Adrenal gland (tissue), 5 donors: ENCODE measurements at regions not wholly inside any gene's neighbourhood (a gene's known extent, or its start where the extent isn't known, plus 50 kb on each side); places are given as distances from the start of the nearest gene placed in this dataset.

Source experiments
- CTCF ChIP-seq, 6 experiments: fragments of 450-650 bp in 4 of 6; fragments of 200-600 bp in 2 of 6; sonication (generic) in 1 of 6; IDR thresholded peaks; 1 replicate in 5 of 6; 2 replicates in 1 of 6; pipeline versions ENCODE4 v1.5.1 to v1.8.0; 2016 to 2021; ENCODE audit warnings: antibody characterized with exemption in 6 of 6, mild to moderate bottlenecking in 2 of 6, moderate library complexity in 1 of 6
- POLR2A ChIP-seq, 2 donors: fragments of 450-650 bp; IDR thresholded peaks; one replicate each; pipeline ENCODE4 v1.6.1; 2017; ENCODE audit warnings: antibody characterized with exemption in 2 of 2, mild to moderate bottlenecking in 2 of 2, moderate library complexity in 1 of 2
- donor health status: DM: no; HTN: no; CAD: no.

DNA sequence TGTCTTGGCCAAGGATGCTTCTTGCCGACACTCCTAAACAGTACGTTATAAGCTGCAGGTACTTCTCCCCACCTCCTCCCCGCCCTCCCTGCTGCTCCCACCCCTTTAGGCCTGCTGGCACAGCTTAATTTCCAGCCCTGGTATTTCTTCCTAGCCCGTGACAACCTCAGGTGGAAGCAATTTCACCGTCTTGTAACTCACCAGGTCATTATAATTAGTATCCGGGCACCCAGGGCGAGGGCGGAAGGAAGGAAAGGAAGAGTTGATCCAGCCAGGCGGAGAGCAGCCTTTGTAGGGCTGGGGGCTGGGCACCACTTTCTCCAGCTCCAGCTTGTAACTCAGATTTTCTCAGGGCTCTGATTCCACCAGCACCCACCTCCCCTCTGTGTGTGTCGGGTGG lies 153.5 kb upstream of the CSF3R start:
- no peak for TF ChIP-seq CTCF (IDR thresholded peaks at IDR 0.05)
- TF ChIP-seq POLR2A (IDR thresholded peaks at IDR 0.05): no peak
